AG09319 (cell line): ENCODE measurements at regions not wholly inside any gene's neighbourhood (a gene's known extent, or its start where the extent isn't known, plus 50 kb on each side); places are given as distances from the start of the nearest gene placed in this dataset.
"Not testable (repeated sequence)": the region's sequence is repeated elsewhere in the genome, so short reads cannot be mapped to it uniquely, and the experiment has no call there.

ENCODE experiments used
- DNase-seq: peaks from one replicate; pipeline ENCODE4 v3.0.0-alpha.2; 2010; ENCODE audit warnings: low read depth; ENCODE audit errors: extremely low read depth
- TF ChIP-seq, protein P1 (sequence below): IDR thresholded peaks from 2 replicates; pipeline ENCODE4 v1.5.1; 2011; ENCODE audit warnings: low read depth, mild to moderate bottlenecking, inconsistent platforms, low read length, moderate library complexity

- TF ChIP-seq, protein P1, sequence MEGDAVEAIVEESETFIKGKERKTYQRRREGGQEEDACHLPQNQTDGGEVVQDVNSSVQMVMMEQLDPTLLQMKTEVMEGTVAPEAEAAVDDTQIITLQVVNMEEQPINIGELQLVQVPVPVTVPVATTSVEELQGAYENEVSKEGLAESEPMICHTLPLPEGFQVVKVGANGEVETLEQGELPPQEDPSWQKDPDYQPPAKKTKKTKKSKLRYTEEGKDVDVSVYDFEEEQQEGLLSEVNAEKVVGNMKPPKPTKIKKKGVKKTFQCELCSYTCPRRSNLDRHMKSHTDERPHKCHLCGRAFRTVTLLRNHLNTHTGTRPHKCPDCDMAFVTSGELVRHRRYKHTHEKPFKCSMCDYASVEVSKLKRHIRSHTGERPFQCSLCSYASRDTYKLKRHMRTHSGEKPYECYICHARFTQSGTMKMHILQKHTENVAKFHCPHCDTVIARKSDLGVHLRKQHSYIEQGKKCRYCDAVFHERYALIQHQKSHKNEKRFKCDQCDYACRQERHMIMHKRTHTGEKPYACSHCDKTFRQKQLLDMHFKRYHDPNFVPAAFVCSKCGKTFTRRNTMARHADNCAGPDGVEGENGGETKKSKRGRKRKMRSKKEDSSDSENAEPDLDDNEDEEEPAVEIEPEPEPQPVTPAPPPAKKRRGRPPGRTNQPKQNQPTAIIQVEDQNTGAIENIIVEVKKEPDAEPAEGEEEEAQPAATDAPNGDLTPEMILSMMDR = no peak
- no peak for DNase-seq
These were observed 126.8 kb downstream of the NAA11 start for GRCh38 chr4:79198951-79199587.

GRCh38 chr4:79197275-79198009 is 128.4 kb downstream of the NAA11 start:
- DNase-seq = no peak
- TF ChIP-seq, protein P1 = no peak

- not testable (repeated sequence) for DNase-seq
These were observed 134.6 kb downstream of the NAA11 start for GRCh38 chr4:79191292-79191691.

GRCh38 chr4:79185526-79186045 is 140.3 kb downstream of the NAA11 start:
- DNase-seq = no peak
- TF ChIP-seq, protein P1 = no peak

GRCh38 chr4:79184476-79184875 is 141.4 kb downstream of the NAA11 start:
- DNase-seq = no peak
- TF ChIP-seq, protein P1 = no peak

DNA sequence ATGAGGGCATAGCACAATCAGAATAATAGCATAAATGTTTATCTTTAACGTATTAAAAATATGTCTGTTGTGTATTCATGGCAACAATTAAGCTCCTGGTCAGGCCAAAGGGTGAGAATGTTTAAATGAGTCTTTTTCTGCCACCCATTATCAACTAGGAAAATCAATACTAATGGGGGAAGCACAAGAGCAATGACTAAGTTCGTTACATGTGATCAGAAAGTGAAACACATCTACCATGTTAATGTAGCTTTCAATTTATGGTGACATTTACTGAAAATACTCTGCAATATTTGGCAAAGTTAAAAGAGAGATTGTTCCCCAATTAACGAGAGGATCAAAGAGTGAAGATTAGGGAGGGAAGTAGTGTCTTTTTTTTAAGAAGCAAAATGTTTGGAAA is 143.7 kb downstream of the NAA11 start:
- no peak for DNase-seq
- TF ChIP-seq, protein P1 = no peak

DNA sequence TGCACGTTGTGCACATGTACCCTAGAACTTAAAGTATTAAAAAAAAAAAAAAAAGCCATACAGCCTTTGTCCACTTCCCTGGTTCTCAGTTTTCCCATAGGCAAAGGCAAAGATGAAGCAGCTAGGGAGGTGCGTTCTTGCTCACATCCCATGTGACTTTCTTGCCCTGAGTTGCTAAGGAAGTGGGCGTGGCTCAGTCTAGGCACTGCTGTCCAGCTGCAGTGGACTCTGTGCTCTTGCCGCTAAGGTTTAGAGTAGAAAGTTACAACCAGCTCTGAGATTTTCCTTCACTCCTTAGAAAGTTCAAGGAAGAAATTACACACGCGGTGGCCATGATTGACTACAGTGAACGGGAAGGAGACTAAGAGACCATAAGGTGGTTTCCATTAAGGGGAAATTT is 144.7 kb downstream of the NAA11 start:
- no peak for DNase-seq
- TF ChIP-seq, protein P1 = no peak
